H1 (cell line): ENCODE measurements at regions not wholly inside any gene's neighbourhood (a gene's known extent, or its start where the extent isn't known, plus 50 kb on each side); places are given as distances from the start of the nearest gene placed in this dataset.

Source experiments
- TAF1 ChIP-seq: IDR thresholded peaks from 2 replicates; pipeline ENCODE4 v1.6.1; 2011; ENCODE audit warnings: mild to moderate bottlenecking, low read depth, low read length

GRCh38 chr4:79059631-79060399 is 120.6 kb upstream of the PAQR3 start (continued):
- TF ChIP-seq TAF1, result no peak
